ENCODE measurements at regions not wholly inside any gene's neighbourhood (a gene's known extent, or its start where the extent isn't known, plus 50 kb on each side); places are given as distances from the start of the nearest gene placed in this dataset.
"Not testable (repeated sequence)": the region's sequence is repeated elsewhere in the genome, so short reads cannot be mapped to it uniquely, and the experiment has no call there.

GRCh38 chr2:111320965-111321364 lies 200.3 kb downstream of the BCL2L11 start:
- not testable (repeated sequence) for TF ChIP-seq CTCF (IDR thresholded peaks at IDR 0.05); POLR2A (IDR thresholded peaks at IDR 0.05); EP300 (IDR thresholded peaks at IDR 0.05; ENCODE audit: low read depth); POLR2AphosphoS5 (IDR thresholded peaks at IDR 0.05)
